GM12874 (cell line): ENCODE measurements at regions not wholly inside any gene's neighbourhood (a gene's known extent, or its start where the extent isn't known, plus 50 kb on each side); places are given as distances from the start of the nearest gene placed in this dataset.

Experiments used
- TF ChIP-seq, protein P1 (sequence below): IDR thresholded peaks from 2 replicates; pipeline ENCODE4 v1.5.1; 2011; ENCODE audit warnings: low read depth, mild to moderate bottlenecking, control low read depth, low read length, moderate library complexity; ENCODE audit not compliant: insufficient read depth

GRCh38 chr9:13382595-13382994 is 103.1 kb upstream of the MPDZ start:
- TF ChIP-seq, protein P1, sequence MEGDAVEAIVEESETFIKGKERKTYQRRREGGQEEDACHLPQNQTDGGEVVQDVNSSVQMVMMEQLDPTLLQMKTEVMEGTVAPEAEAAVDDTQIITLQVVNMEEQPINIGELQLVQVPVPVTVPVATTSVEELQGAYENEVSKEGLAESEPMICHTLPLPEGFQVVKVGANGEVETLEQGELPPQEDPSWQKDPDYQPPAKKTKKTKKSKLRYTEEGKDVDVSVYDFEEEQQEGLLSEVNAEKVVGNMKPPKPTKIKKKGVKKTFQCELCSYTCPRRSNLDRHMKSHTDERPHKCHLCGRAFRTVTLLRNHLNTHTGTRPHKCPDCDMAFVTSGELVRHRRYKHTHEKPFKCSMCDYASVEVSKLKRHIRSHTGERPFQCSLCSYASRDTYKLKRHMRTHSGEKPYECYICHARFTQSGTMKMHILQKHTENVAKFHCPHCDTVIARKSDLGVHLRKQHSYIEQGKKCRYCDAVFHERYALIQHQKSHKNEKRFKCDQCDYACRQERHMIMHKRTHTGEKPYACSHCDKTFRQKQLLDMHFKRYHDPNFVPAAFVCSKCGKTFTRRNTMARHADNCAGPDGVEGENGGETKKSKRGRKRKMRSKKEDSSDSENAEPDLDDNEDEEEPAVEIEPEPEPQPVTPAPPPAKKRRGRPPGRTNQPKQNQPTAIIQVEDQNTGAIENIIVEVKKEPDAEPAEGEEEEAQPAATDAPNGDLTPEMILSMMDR: no peak

GRCh38 chr9:13380903-13381302 is 101.4 kb upstream of the MPDZ start:
- TF ChIP-seq, protein P1: no peak

GRCh38 chr9:13378154-13378553 is 98.7 kb upstream of the MPDZ start:
- TF ChIP-seq, protein P1: no peak

DNA sequence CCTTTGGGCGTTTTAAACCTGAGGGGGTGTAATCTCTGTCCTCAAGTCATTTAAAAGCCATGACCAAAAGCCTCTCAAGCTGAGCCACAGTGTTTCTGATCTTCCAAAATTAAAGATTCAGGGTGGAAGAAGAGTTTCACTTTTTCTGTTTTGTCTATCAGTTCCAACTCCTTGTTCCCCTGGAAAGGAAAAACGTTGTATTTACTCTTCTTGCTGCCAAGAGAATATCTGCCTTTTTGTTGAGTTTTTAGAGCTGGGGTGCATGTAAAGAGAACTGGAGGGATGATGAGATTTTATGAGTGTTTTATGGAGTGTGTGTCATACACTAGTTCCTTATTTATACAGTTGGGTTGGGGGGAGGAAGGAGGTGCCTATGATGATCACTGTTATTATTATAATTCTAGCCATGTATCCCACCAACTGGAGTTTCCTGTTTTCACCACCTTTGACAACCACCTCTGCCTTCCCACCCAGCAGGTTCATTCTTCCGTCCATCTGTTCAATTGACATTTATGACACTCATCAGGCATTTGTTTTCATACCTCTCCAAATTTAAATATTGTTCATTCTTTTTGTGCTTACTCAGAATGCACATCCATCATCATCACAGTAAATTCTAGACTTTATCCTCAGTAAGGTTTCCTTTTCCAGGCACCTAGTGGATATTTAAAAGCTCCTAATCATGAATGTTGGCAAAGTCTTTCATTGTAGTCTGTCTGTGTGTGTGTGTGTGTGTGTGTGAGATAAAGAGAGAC is 97.9 kb upstream of the MPDZ start:
- TF ChIP-seq, protein P1: no peak

GRCh38 chr9:13372510-13372909 is 93.0 kb upstream of the MPDZ start:
- TF ChIP-seq, protein P1: no peak

DNA sequence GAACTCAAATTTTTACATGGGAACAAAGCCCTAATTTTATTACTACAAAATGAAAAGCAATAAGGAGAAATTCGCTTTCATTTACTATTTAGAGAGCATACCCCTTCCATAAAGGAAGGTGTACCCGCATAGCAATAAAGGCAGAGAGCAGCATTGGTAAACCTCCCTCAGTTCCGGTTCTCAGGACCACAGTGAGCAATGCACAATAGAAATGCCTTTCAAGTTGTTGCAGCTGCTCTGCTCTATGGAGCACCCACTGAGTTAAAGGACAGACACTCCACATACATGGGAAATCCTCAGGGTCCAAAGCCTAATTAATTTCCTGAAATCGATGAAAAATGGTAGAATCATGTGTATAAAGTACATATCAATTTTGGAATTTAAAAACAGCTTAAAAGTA is 89.9 kb upstream of the MPDZ start:
- TF ChIP-seq, protein P1: no peak

- TF ChIP-seq, protein P1: no peak
Observed at GRCh38 chr9:13367784-13368183, 88.3 kb upstream of the MPDZ start.
